ENCODE measurements at regions not wholly inside any gene's neighbourhood (a gene's known extent, or its start where the extent isn't known, plus 50 kb on each side); places are given as distances from the start of the nearest gene placed in this dataset.

DNA sequence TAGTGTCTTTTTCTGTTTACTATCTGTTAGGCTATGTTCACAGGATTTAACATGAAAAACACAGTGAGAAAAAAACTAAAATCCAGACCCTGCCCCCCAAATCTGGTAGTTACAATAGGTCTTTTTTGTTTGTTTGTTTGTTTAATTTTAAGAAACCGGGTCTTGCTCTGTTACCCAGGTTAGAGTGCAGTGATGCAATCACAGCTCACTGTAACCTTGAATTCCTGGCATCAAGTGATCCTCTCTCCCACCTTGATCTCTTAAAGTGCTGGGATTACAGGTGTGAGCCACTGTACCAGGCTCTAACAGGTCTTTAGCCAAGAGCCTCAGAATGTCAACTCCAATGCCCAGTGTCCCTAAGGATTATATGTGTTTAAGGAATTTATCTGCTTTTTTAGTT is 88.0 kb upstream of the GOLIM4 start:
- TF ChIP-seq CTCF (IDR thresholded peaks at IDR 0.05), result no peak
- no peak for TF ChIP-seq ZNF423 (CRISPR knock-in tag; IDR thresholded peaks at IDR 0.05)
- TF ChIP-seq, protein P1, sequence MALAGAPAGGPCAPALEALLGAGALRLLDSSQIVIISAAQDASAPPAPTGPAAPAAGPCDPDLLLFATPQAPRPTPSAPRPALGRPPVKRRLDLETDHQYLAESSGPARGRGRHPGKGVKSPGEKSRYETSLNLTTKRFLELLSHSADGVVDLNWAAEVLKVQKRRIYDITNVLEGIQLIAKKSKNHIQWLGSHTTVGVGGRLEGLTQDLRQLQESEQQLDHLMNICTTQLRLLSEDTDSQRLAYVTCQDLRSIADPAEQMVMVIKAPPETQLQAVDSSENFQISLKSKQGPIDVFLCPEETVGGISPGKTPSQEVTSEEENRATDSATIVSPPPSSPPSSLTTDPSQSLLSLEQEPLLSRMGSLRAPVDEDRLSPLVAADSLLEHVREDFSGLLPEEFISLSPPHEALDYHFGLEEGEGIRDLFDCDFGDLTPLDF (CRISPR knock-in tag; IDR thresholded peaks at IDR 0.05), result no peak
